ENCODE measurements at regions not wholly inside any gene's neighbourhood (a gene's known extent, or its start where the extent isn't known, plus 50 kb on each side); places are given as distances from the start of the nearest gene placed in this dataset.
"Not testable (repeated sequence)": the region's sequence is repeated elsewhere in the genome, so short reads cannot be mapped to it uniquely, and the experiment has no call there.

DNA sequence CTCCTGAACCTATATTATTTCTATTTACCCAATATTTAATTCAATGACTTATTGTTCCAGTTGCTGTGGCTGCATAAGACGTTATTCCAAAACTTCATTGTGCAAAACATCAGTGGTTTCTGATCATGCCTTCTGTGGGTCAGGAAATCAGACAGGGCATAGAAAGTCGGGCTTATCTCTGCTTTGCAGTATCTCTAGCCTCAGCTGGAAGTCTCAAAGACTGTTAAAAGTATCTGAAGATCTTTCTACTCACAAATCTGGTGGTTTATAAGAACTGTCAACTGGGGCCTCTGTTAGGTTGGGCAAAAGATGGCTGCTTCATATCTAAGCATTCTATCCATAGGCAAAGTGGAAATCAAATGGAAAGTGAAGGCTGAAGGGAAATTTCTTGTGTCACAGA, 687.7 kb upstream of the ARRDC3 start:
- FAIRE-seq = no peak

DNA sequence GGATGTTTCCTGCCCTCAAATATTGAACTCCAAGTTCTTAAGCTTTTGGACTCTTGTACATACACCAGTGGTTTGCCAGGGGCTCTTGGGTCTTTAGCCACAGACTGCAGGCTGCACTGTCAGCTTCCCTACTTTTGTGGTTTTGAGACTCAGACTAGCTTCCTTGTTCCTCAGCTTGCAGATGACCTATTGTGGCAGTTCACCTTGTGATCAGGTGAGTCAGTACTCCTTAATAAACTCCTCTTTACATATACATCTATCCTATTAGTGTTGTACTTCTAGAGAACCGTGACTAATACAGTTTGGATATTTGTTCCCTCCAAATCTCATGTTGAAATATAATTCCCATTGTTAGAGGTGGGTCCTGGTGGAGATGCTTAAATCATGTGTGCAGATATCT, 681.9 kb upstream of the ARRDC3 start:
- no peak for FAIRE-seq

DNA sequence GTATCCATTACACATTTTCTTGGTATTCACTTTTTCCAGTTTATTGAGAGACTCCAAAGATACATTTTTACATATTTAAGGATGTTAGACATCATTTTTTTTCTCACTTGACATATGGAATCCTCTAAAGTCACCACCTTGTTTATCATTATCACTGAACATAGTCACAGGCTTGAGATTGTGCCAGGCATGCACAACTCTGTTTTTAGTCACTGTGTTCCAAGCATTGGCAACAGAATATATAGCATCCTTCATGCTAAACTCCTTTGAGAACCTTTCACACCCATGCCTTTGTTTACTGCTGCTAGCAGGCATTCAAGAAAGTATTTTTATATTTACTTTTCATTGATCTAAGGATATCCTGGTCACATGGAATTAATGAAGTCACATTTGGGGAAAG, 668.6 kb upstream of the ARRDC3 start:
- no peak for FAIRE-seq

DNA sequence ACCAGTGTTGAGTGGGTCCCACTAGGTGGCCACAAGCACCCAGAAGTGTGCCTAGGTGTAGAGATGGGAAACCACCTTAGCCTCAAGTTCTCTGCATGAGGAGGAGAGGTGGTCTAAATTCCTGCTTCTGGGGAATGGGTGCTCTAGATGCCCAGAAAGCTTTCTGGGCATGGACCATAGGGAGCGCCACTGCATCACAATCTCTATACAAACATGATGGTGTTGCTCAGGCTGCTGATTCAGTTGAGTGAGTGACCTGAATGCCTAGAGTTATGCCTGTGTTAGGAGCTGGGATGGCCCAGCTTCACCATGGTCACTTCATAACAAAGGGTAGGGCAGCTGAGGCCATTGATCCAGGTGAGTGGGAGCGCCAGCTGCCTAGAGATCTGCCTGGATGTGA, 667.9 kb upstream of the ARRDC3 start:
- no peak for FAIRE-seq

DNA sequence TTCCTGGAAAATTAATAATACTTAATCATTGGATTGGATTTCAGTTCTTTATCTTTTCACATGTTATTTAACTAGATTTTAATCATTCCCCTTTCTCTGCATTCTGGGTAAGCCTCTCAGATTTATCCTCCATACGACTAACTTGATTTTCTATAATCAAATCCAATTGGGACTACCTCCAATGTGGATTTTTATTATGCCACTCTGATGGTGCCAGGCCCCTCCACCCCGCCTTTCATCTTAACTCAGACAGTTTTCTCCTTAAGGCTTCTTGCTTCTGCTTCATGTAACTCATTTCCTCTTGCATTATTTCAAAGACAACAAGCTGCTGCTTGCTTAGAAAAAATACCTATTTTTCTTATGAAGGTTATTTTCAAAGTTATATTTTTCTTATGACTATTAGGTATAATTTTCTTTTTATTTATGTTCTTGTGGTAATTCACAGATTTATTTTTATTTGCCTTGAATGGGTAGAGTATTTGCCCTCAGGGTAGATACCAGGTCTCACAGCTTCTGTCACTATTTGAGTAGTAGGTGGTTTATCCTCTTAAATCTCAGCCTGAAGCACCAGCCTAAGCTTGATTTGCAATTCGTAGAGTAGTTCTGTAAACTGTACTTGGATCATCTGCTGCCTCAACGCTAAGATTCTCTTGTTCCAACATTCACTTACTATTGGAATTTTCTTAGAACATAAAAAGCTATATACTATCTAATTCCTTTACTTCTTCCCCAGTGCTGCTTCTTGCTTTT, 659.0 kb upstream of the ARRDC3 start:
- no peak for FAIRE-seq

DNA sequence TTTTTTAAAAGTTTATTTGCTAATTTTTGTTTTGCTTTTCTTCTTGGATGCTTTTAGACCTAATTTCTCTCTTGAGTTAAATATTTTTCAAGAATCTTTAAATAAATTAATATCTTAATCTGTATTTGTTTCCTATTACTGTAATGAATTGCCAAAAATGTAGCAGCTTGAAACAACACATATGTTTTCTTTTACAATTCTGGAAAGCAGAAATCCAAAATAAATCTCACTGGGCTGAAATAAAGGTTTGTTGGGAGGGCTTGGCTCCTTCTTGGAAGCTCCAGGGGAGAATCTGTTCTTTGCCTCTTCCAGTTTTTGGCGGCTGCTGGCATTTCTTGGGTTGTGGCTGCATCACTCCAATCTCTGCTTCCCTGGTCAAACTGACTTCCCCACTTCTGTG, 658.1 kb upstream of the ARRDC3 start:
- FAIRE-seq = no peak

DNA sequence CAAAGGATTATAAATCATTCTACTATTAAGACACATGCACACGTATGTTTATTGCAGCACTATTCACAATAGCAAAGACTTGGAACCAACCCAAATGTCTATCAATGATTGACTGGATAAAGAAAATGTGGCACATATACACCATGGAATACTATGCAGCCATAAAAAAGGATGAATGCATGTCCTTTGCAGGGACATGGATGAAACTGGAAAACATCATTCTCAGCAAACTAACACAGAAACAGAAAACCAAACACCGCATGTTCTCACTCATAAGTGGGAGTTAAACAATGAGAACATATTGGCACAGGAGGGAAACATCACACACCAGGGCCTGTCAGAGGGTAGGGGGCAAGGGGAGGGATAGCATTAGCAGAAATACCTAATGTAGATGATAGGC, 646.7 kb upstream of the ARRDC3 start:
- FAIRE-seq = not testable (repeated sequence)

DNA sequence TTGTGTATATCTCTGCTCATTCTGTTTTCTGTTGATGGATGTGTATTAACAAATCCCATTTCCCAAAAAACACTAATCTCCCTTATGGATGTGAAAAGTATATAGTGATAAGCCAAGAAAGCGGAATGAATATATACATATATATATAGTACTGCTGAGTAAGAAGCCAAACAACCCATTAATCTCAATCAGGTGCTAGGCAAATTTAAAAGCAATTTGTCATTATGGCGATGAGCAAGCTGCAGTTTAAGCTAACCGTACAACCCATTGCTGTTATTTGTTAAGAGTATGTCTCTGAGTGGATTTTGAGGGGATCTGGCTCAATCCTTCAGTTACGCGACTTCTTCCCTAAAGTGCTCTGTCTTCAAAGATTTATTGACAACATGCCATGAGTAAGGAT, 640.4 kb upstream of the ARRDC3 start:
- no peak for FAIRE-seq

DNA sequence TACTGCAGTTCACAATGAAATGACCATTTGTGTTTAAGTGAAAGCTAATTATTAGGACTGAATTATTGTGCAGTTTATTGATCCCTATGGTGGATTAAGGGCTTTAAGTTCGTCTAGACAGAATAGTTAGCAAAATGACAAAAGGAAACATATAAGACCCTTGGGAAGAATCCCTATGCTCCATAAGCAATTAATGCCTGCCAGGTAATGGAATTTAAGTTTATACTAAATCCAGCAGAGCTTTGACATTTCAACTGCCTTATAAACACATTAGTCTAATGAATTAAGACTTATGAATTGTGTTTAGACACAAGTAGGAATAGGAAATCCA, 640.0 kb upstream of the ARRDC3 start:
- FAIRE-seq = no peak

DNA sequence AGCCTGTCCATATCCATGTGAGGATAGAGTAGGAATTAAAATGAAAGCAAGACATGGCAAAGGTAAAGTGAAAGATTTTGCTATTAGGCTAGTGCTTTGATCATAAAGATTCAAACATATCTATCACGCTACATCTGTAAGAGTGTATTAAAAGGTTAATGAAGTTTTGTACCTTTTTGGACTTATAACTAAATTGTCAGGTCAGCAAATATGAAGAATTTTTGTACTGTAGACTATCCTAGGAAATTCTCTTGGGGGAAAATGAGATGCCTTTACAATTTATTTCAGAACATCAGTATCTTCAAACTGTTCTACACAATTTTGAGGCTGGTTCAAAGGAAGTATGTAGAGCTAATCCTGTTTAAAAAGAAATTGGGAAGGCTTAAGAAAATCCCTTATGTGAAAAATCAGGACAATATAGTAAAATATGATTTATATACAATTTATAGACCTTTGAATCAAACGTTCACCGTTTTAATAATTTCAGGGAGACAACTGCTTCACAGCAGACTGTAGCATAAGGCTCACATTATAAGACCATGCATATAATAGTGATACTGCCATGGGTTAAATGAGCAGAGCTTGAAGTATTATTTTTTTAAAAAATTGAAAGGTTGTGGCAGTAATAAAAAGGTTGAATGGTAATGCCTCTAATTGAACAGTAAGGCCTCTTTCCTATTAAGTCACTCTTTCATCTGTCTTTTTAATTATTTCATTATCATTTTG, 639.5 kb upstream of the ARRDC3 start:
- FAIRE-seq = no peak

DNA sequence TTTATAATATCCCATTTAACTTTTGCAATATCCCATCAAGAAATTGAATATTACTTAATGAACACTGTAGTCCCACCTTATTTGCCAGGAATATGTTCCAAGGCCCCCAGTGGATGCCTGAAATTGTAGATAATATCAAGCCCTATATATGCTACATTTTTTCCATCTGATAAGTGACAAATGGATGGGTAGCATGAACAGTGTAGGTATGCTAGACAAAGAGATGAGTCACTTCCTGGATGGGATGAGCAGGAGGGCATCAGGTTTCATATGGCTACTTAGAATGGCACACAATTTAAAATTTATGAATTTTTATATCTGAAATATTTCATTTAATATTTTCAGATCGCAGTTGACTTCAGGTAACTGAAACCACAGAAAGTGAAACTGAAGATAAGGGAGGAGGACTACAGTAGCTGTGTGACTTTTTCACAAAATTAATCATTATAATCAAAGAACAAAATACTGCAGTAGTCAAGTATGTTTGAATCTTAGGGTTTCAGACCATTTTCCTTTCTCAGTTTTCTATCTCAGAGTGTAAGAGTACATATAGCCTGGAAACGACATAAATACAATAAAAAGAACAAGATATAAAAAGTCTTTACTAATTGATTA, 636.4 kb upstream of the ARRDC3 start:
- FAIRE-seq = no peak

DNA sequence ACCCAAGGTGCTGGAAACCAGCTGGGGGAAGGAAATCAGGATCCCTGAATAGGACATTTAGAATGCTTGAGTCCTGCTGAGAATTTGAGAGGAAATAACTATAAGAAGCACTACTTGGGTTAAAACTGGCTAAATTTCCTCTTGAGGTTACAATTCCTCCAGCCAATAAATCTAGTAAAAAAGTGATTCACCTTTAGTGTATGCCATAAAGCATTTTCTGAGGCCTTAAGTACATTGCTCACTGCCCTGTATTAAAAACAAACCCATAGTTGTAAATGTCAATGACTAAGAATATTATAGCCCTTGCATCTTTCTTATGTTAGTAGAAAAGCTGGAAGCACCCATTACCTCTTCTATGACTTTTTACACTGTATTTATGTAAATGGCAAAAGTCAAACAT, 634.7 kb upstream of the ARRDC3 start:
- no peak for FAIRE-seq

DNA sequence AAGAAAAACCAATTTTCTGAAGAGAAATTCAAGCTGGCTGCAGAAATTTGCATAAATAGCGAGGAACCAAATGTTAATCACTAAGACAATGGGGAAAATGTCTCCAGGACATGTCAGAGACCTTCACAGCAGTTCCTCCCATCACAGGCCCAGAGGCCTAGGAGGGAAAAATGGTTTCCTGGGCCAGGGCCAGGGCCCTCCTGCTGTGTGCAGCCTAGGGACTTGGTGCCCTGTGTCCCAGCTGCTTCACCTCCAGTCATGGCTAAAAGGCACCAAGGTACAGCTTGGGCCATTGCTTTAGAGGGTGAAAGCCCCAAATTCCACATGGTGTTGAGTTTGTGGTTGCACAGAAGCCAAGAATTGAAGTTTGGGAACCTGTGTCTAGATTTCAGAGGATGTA, 628.7 kb upstream of the ARRDC3 start:
- FAIRE-seq = not testable (repeated sequence)

DNA sequence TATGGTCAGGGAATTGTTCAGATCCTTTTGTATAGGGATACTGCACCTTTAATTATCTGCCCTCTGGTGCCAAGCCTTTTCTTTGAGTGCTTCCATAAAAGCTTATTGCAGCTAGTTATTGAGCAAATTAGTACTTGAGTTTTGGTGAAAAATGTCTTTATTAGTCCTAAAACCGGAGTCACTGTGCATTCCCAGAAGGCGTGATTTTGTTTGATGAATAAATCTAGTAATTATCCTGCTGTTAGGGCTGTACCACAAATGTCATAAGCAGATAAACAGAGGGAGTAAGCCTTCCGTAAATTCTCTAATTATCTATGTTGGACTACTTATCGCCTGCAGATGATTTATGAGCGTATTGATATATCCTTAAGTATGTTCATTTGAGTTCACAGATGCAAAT, 620.7 kb upstream of the ARRDC3 start:
- FAIRE-seq = no peak

DNA sequence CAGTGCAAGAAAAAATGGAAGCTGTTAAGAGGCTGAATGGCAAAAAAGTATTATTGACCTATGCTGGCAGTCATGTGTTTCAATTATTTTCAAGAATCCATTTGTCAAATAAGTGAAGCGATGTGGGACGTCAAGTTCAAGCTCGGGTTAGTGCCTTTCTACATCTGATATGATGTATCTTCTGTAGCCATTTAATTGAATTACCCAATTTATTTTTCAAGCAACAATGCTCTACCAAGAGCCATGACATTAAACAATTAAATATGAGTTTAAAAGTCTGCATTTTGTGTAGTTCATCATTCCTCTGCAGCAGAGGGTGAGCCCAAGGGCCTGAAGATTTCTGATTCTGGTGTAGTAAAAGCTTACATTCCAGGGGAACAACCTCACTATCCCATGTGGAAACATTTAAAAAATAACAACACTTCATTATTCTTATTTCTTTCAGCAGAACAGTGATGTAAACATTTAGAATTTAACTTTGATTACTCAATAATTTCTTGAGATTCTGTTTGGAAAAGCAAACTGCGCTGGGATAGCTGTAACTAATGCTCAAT, 619.7 kb upstream of the ARRDC3 start:
- no peak for FAIRE-seq

DNA sequence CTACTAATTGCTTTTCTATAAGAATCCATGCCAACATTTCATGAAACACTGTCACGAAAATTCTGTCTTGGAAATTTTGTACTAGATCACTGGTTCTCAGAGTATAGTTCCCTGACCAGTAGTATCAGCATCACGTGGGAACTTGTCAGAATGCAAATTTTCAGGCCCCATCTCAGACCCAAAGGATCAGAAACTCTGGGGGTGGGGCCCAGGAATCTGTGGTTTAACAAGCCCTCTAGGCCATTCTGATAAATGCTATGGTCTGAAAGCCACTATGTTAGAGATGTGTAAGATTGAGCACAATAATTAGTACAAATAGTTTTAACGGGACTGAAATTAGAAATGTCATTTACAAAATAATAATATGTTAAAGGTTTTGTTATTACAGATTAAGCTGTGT, 615.7 kb upstream of the ARRDC3 start:
- no peak for FAIRE-seq

DNA sequence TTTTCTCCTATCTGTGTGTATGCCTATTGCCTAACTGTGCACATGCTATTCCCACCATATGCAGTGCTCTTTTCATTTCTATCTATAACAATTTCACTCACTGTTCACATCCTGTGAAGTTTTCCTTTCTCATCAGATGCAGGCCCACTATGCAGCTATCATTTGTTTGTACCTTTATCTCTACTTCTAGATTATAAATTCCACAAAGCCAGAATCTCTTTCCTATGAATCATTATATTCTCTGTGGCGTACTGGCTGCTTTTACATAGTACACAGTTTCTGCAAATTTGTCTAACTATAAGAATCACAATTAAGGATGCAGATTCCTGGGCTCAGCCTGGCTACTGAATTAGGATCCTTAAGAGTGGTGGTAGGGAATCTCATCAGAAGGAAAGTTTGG, 600.8 kb upstream of the ARRDC3 start:
- no peak for FAIRE-seq

DNA sequence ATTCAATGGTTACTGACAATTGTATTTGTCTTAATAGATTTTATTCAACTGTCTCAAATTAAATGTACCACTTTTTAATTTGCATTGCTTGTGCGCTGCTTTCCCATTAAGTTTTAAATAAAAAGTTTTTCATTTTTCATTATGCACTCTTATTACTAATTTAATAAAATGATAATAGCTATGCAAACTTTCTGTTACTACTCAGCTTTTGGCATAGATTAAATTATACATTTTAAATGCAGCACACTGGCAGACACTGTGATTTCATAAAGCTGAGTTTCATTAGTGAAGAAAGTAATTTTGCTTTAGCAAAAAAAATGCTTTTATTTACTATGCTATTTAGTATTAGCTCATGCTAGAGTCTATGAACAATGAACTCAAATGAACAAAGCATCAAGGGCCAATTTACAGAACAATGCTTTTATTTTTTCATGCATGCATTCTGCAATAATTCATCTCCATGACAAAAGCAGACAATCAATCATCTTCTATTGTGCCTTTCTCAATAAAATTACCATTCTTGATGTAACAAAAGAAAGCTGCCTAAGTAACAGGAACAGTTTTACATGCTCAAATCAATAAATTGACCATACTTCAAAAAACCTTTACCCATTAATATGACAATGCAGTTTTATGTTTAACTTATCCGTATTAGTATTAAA, 595.2 kb upstream of the ARRDC3 start:
- FAIRE-seq = no peak

DNA sequence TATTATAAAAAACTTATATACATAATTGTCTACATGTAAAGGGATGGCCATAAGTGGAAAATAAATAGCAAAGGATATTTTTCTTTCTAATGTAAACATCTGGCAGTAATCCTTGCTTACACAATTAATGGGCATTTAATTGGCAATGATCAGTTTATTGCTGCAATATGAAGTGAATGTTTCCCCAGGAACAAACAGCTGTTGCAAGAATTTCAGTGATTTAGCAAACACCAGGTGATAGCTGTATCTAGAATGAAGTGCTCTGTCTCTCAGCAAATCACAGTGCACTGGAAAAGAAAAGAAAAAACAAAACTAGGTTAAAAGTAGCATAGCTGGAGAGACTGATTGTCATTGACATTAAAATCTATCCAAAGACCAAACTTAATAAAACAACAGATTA, 594.5 kb upstream of the ARRDC3 start:
- FAIRE-seq = no peak

DNA sequence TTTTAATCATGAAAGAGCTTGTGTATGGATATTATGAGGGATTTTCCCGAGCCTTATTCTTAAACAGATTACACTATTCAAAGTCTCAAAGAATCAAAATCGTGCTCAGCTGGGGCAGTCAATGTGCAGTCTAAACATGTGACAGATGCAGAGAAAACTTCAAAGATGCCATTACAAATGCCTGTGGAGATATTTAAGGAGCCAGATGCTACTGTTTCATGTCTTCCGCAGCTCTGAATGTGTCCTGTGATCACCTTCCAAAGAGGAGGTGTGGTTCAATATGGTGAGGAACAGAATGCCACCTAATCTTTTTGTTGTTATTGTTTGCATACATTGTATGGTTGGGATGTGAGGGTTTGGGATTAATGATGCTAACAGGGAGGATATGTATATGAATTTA, 593.3 kb upstream of the ARRDC3 start:
- FAIRE-seq = no peak

DNA sequence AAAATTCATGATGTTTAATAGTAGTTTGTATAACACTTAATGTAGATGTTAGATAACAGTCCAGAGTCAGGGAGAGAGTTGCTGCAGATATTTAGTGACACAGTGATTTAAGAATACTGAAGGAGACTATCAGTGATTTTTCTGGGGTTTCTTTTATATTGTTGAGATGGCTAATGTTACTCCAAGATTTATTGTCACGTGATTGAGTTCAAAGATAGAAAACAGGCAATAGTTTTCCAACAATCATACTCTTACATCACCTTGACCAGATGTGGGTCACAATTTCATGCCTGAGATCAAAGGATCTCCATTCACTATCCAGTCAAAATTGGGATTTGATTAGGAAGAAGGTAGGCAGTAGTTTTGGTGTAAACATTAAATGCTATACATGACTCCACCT, 580.0 kb upstream of the ARRDC3 start:
- no peak for FAIRE-seq

DNA sequence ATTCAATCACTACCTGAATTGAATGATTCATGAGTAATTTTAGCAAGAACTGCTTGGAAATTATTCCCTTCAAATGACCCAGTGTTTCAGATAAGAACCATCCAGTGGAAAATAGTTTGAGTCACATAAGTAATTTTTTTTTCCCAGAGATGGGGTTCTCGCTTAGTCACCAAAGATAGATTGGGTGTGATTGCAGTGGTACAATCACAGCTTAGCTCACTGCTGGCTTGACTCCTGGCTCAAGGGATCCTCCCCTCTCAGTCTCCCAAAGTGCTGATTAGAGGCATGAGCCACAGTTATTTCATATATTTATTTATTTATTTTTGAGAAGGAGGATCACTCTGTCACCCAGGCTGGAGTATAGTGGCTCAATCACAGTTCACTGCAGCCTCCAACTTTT, 574.5 kb upstream of the ARRDC3 start:
- no peak for FAIRE-seq

DNA sequence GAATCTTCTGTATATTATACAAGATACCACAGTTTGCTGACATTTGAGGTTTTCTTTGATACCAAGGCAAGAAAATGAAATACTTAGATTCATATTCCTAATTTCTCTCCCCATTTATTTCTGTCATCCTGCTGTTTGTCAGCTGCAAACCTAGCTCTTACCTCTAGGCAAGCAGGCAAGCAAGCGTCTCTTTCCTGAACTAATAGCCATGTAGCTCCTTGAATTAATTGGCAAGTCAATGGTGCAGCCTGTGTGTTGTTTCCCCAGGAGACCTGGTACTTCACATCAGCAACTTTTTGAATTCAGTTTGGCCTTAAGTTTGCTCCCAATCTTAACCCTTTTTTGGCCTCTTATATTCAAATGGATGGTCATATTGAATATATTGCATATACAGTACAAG, 573.6 kb upstream of the ARRDC3 start:
- no peak for FAIRE-seq

DNA sequence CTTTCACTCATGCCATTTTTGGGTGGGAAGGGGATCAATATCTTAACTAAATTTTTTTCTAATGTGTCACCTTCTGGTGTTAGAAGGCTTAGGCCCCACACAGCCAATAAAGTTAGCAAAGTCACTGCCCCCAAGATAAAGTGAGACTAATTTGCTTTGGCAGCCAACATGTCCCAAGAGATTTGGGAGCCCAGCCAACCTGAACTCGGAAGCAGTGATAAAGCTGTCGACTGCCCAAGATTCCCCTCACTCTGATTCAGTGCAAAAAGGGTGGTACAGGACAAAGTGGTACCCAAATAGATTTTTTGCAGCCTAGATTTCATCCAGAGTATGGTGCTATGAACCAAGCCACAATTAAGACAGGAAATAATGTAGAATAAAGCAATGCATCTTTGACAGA, 572.5 kb upstream of the ARRDC3 start:
- FAIRE-seq = no peak
